Vagina (tissue), 2 donors: ENCODE measurements at regions not wholly inside any gene's neighbourhood (a gene's known extent, or its start where the extent isn't known, plus 50 kb on each side); places are given as distances from the start of the nearest gene placed in this dataset.

Experiments used
- CTCF ChIP-seq, 3 experiments: fragments of 450-650 bp in 2 of 3; fragments of 200-600 bp in 1 of 3; sonication (generic) in 1 of 3; IDR thresholded peaks; one replicate each; pipeline ENCODE4 v1.5.1; 2017 to 2019; ENCODE audit warnings: antibody characterized with exemption in 3 of 3, mild to moderate bottlenecking in 2 of 3, moderate library complexity in 2 of 3
- POLR2AphosphoS5 ChIP-seq, 2 donors: sonication (generic); formaldehyde crosslinking; IDR thresholded peaks; one replicate each; pipeline ENCODE4 v1.9.0; 2017; ENCODE audit warnings: antibody characterized with exemption in 2 of 2, mild to moderate bottlenecking in 2 of 2, low read depth in 1 of 2; ENCODE audit not compliant: insufficient read depth in 1 of 2

DNA sequence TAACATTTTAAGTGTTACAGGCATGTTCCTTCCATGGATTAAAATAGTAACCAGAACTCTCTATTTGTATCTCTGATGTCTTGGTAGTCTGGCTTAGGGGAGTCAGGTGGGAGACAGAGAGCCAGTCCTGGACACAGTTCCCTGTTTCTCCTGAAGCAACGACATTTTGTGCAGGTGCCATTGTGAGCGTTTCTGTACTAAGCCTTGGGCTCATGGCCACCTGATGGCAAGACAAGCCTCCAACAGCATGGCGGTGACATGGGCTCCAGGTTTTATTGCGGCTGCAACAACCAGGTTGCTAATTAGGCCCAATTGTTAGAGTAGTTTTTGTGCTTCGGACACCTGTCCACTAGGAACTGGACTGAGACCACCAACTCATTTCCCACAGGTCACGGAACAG lies 105.3 kb downstream of the PRDM13 start:
- no peak for TF ChIP-seq POLR2AphosphoS5 (IDR thresholded peaks at IDR 0.05; ENCODE audit: insufficient read depth in 1 of 2, low read depth in 1 of 2)
- TF ChIP-seq CTCF (IDR thresholded peaks at IDR 0.05), result no peak
